ENCODE measurements at regions not wholly inside any gene's neighbourhood (a gene's known extent, or its start where the extent isn't known, plus 50 kb on each side); places are given as distances from the start of the nearest gene placed in this dataset.

DNA sequence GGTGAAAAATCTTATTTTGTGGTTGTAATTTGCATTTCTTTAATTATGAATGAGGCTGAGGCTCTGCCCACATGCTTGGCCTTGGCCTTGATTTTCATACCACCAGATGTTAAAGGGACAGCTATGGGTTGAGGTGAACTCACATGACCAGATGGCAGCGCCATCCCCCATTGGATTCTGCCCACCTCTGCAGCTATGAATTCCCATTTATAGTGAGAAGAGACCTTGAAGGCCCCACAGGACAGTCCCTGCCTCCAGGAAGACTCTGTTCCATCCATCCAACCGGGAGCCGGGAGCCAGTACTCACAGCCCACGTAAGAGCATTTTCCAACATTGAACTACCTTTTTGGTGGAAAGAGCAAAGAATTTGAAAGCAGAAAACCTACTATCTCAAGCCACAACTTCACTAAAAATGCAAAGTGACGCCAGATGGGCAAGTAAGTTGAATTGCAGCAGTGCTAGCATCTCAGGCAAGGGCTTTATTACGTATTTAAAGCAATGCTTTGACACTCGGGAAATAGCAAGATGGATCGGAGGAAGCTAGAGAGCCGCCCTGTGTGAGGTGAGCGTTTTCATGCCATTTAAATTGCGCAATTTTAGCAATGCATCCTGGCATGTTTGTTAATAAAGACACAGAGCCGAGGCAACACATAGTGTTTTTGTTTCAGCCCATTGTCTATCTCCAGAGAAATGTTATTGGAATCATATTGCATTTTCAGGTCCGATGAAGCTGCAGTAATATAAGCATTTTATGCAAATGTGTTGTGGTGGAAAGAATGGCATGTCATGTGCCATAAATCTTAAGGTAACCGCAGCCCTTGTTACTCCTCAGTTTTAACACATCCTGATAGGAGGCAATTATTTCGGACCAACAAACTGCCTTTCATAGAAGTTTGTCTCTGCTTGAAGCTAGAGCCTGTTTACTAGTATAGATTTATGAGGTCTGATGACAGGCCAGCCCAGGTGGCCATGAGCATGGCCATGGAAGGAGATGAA lies 273.4 kb upstream of the TNRC6C start:
- DNase-seq (ENCODE audit: low read depth): no peak

GRCh38 chr17:77685881-77686486 lies 272.5 kb upstream of the TNRC6C start:
- DNase-seq (ENCODE audit: low read depth): no peak

GRCh38 chr17:77686903-77687302 lies 271.6 kb upstream of the TNRC6C start:
- DNase-seq (ENCODE audit: low read depth): no peak

DNA sequence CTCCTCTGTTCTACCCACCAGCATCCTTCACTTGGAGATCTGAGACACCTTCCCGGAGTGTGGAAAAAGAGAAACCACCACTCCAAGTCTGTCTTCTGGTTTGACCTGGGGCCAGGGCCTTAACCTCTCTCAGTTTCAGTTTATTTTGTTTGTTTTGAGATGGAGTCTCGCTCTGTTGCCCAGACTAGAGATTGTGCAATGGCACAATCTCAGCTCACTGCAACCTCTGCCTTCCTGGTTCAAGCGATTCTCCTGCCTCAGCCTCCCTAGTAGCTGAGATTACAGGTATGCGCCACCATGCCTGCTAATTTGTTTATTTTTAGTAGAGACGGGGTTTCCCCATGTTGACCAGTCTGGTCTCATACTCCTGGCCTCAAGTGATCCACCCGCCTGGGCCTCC lies 271.1 kb upstream of the TNRC6C start:
- no peak for DNase-seq (ENCODE audit: low read depth)

DNA sequence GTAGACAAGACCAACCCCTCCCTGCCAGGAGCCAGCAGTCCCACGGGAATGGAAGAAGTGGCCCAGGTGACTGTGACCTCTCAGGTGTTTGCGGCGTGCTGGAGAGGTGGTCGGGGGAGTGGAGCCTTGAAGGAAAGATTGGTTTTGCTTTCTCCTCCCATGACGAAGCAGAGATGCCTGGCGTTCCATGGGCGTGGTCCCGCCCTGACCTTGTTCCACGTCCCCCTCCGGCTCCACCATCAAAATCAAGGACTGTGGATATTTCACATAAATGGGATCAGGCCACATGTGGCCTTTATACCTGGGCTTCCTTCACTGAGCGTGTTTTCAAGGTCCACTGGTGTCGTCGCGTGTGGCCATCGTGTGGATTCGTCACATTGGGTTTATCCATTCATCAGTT lies 270.6 kb upstream of the TNRC6C start:
- DNase-seq (ENCODE audit: low read depth): no peak

- no peak for DNase-seq (ENCODE audit: low read depth)
These were observed 270.1 kb upstream of the TNRC6C start for GRCh38 chr17:77688369-77688768.

- no peak for DNase-seq (ENCODE audit: low read depth)
These were observed 268.0 kb upstream of the TNRC6C start for GRCh38 chr17:77690271-77691161.

DNA sequence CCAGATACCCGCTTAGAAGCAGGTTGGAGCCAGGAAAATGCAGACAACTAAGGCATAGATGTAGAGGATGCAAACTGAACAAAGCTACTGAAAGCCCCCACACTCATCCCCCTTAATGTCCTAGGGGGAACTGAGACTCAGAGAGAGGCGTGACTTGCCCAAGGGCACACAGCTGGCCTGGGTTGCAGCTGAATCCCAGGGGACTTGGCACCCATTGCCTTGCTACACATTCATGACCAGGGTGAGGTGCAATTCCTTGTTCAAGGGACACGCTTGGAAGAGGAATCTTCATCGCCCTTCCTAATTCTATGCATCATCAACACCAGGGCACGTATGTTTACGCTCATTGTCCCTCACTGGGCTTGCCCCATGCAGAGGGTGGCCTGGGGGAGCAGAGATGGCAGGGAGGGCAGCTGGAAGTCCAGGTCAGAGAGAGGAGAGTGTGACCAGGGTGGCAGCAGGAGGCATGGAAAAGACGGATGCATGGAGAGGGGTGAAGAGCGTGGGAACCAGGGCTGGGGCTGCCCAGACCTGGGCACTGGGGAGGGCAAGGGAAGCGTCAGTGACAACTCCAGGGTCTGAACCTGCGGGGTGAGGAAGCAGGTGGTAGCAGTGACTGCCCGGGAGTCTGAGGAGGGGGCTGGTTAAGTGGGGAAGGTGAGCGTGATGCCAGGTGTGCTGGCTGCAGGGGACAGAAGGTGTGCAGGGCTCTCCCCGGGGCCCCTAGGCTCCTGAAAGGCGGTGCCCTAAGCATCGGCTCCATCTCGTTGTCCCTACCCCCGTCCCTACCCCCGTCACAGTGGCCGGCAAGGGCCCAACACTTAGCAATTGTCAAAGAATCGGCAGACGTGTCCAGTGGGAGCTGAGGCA lies 267.1 kb upstream of the TNRC6C start:
- DNase-seq (ENCODE audit: low read depth): no peak

DNA sequence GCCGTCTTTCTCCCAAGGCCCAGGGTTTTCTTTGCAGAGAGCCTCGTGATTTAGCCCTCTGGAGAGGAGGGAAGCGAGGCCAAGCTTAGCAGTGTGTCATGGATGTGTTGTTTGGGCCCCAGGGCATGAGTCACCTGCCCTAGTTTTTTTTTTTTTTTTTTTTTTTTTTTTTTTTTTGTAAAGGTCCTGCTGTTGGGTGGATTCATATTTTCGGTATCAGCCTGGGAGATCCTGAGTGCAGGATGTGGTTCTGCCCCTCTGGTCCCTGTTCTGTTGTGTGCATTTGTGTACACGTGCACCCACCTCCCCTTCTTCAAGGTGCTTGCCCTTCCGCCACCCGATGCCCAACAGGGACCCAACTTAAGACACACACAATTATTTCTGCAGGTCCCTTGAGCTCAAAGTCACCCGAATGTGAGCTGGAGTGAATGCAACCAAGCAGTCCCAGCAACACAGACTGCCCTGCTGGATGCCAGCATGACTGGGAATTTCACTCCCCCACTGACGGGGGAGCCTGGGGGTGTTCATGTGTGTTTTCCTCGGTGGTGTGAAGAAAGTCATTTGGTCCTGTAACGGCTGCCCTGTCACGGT lies 265.8 kb upstream of the TNRC6C start:
- peak; percentile 14 for DNase-seq (ENCODE audit: low read depth)

DNA sequence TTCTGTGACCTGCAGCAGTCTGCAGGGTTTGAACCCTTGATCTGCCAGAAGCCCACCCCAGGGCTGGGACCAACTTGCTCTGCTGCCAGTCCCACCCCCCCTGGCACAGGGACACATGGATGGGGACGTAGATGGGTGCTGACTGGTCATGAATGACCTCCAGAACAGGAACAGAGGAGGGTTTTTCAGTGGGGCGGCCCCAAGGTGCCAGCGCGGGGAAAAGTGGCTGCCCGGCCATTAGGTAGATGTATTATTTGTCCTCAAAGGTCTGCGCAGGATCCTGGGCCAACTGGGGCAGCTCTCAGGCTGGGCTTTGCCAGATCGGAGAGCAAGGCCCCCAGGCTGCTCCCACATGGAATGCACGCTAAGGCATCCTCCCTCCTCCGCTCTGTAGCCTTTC lies 265.2 kb upstream of the TNRC6C start:
- DNase-seq (ENCODE audit: low read depth): no peak

GRCh38 chr17:77693776-77694175 lies 264.7 kb upstream of the TNRC6C start:
- no peak for DNase-seq (ENCODE audit: low read depth)

DNA sequence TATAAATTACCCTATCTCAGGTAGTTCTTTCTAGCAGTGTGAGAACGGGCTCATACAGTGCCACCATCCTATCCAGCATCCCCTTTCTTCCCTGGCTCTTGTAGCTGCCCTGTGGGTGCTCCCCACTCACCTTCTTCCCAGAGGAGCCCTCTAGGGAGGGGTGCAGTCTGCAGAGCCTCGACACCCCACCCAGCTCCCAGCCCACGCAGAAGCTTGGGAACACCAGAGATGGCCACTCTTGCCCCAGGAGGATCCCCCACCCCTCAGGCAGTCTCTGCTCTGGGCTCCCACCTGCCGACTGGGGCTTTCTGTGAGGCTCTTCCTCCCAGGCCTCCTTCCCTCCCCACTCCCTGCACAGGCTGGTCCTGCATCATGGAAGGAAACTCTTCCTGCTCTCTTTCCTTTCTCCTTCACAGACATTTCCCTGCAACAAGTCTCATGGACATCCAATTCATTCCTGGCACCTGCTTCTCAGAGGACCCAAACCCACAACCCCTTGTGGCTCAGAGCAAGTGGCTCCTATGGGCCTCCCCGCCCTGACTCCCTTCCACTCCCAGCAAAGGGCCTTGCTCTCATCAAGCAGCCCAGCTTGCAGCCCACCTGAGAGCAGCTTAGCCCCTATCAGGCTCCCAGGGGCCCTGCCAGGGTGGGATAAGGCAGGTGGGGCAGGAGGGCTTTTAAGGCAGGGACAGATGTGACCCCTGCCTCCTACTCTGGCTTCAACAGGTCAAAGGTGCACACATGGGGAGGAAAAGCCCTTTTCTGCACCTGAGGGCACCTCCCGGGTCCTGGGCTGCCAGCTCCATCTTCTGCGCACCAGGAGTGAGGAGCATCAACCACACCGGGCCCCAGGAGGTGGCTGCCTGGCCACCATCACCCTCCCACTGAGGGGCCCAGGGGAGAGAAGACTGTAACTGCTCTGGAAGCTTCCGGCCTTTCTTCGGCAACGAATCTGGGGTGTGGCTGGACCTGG lies 263.8 kb upstream of the TNRC6C start:
- DNase-seq (ENCODE audit: low read depth): no peak

GRCh38 chr17:77695386-77695785 lies 263.1 kb upstream of the TNRC6C start:
- DNase-seq (ENCODE audit: low read depth): no peak

- DNase-seq (ENCODE audit: low read depth): no peak
These were observed 262.3 kb upstream of the TNRC6C start for GRCh38 chr17:77696151-77696720.

- no peak for DNase-seq (ENCODE audit: low read depth)
These were observed 261.6 kb upstream of the TNRC6C start for GRCh38 chr17:77696721-77697460.

GRCh38 chr17:77697480-77698400 lies 260.8 kb upstream of the TNRC6C start:
- no peak for DNase-seq (ENCODE audit: low read depth)

GRCh38 chr17:77698903-77699623 lies 259.4 kb upstream of the TNRC6C start:
- no peak for DNase-seq (ENCODE audit: low read depth)

Data from HS-5 (cell line).